ENCODE measurements at regions not wholly inside any gene's neighbourhood (a gene's known extent, or its start where the extent isn't known, plus 50 kb on each side); places are given as distances from the start of the nearest gene placed in this dataset.

GRCh38 chr7:21029006-21029405 is 242.3 kb upstream of the SP8 start:
- no peak for DNase-seq (ENCODE audit: low spot score)

- no peak for DNase-seq (ENCODE audit: low spot score)
Measured at GRCh38 chr7:21030237-21030871, 243.7 kb upstream of the SP8 start.

GRCh38 chr7:21041252-21041651 is 254.6 kb upstream of the SP8 start:
- no peak for DNase-seq (ENCODE audit: low spot score)

- no peak for DNase-seq (ENCODE audit: low spot score)
Measured at GRCh38 chr7:21041666-21042065, 255.0 kb upstream of the SP8 start.

- DNase-seq (ENCODE audit: low spot score), result no peak
Measured at GRCh38 chr7:21044384-21044783, 257.7 kb upstream of the SP8 start.

- DNase-seq (ENCODE audit: low spot score), result no peak
Measured at GRCh38 chr7:21044913-21045568, 258.4 kb upstream of the SP8 start.

GRCh38 chr7:21051865-21052264 is 265.2 kb upstream of the SP8 start:
- no peak for DNase-seq (ENCODE audit: low spot score)

GRCh38 chr7:21054427-21055112 is 267.9 kb upstream of the SP8 start:
- DNase-seq (ENCODE audit: low spot score), result peak; percentile 71

GRCh38 chr7:21059069-21059468 is 272.4 kb upstream of the SP8 start:
- no peak for DNase-seq (ENCODE audit: low spot score)

GRCh38 chr7:21063106-21063505 is 276.4 kb upstream of the SP8 start:
- no peak for DNase-seq (ENCODE audit: low spot score)

- no peak for DNase-seq (ENCODE audit: low spot score)
Measured at GRCh38 chr7:21064698-21065648, 278.3 kb upstream of the SP8 start.

GRCh38 chr7:21066221-21066620 is 279.5 kb upstream of the SP8 start:
- no peak for DNase-seq (ENCODE audit: low spot score)

GRCh38 chr7:21067216-21067615 is 280.5 kb upstream of the SP8 start:
- no peak for DNase-seq (ENCODE audit: low spot score)

- DNase-seq (ENCODE audit: low spot score), result no peak
Measured at GRCh38 chr7:21070571-21071090, 283.9 kb upstream of the SP8 start.

- no peak for DNase-seq (ENCODE audit: low spot score)
Measured at GRCh38 chr7:21071561-21072501, 285.1 kb upstream of the SP8 start.

- DNase-seq (ENCODE audit: low spot score), result no peak
Measured at GRCh38 chr7:21076054-21076453, 289.4 kb upstream of the SP8 start.

GRCh38 chr7:21076574-21076973 is 289.9 kb upstream of the SP8 start:
- DNase-seq (ENCODE audit: low spot score), result no peak

GRCh38 chr7:21077602-21078001 is 290.9 kb upstream of the SP8 start:
- DNase-seq (ENCODE audit: low spot score), result no peak

GRCh38 chr7:21084286-21084685 is 297.6 kb upstream of the SP8 start:
- DNase-seq (ENCODE audit: low spot score), result no peak

GRCh38 chr7:21086688-21087087 is 300.0 kb upstream of the SP8 start:
- no peak for DNase-seq (ENCODE audit: low spot score)

- DNase-seq (ENCODE audit: low spot score), result no peak
Measured at GRCh38 chr7:21089653-21090052, 303.0 kb upstream of the SP8 start.
